ENCODE measurements at regions not wholly inside any gene's neighbourhood (a gene's known extent, or its start where the extent isn't known, plus 50 kb on each side); places are given as distances from the start of the nearest gene placed in this dataset.
"Not testable (repeated sequence)": the region's sequence is repeated elsewhere in the genome, so short reads cannot be mapped to it uniquely, and the experiment has no call there.

DNA sequence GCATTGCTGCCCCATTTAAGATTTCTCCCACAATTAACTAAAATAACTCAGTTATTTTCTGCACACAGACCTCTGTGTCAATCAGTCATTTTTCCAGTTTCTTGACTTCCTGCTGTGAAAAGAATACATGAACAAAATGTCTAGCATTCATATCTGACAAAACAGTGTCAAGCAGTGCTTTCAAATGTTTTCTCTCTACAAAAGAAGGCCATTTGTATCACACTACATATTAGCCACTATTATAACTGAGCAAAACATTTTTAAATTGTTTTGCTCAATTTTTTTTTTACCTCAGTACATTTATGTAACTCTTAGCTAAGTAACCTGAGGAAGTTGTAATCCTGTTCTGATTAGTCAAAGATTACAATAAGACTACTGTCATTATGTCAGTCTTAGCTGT is 1498.5 kb upstream of the PRMT6 start:
- Histone ChIP-seq H3K36me3 (no peaks in the 10 kb centered on the region), H3K27ac (no peak overlapping the region), H3K4me3 (ENCODE audit: low read depth, low read length) (no peak overlapping the region), H3K27me3 (ENCODE audit: insufficient read depth, low read depth, severe bottlenecking) (no peaks in the 10 kb centered on the region), H3K9me3 (ENCODE audit: severe bottlenecking) (no peaks in the 10 kb centered on the region)
- TF ChIP-seq, protein P1, sequence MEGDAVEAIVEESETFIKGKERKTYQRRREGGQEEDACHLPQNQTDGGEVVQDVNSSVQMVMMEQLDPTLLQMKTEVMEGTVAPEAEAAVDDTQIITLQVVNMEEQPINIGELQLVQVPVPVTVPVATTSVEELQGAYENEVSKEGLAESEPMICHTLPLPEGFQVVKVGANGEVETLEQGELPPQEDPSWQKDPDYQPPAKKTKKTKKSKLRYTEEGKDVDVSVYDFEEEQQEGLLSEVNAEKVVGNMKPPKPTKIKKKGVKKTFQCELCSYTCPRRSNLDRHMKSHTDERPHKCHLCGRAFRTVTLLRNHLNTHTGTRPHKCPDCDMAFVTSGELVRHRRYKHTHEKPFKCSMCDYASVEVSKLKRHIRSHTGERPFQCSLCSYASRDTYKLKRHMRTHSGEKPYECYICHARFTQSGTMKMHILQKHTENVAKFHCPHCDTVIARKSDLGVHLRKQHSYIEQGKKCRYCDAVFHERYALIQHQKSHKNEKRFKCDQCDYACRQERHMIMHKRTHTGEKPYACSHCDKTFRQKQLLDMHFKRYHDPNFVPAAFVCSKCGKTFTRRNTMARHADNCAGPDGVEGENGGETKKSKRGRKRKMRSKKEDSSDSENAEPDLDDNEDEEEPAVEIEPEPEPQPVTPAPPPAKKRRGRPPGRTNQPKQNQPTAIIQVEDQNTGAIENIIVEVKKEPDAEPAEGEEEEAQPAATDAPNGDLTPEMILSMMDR (IDR thresholded peaks at IDR 0.05; ENCODE audit: low read depth, low read length): no peak
- DNase-seq: no peak

DNA sequence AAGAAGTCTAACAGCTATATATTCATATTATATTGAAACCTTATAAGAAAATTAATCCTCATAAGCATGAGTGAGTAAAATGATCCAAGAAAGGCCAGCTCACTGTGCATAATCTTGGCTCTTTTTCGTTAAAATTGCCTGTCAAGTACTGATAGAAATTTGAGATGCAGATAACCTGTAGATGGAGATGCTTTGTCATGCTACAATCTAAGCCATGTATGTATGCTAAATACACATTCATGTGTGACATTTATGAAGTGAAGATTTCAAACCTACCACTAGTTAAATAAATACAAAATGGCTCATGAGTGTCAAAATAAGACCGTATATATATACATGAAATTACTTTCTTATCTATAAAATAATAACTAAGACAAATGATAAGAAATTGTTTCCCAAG is 1491.5 kb upstream of the PRMT6 start:
- no peak overlapping the region for H3K4me3 ChIP-seq (ENCODE audit: low read depth, low read length)
- TF ChIP-seq, protein P1 (IDR thresholded peaks at IDR 0.05; ENCODE audit: low read depth, low read length): no peak
- H3K9me3 ChIP-seq (ENCODE audit: severe bottlenecking): no peaks in the 10 kb centered on the region
- no peaks in the 10 kb centered on the region for H3K27me3 ChIP-seq (ENCODE audit: insufficient read depth, low read depth, severe bottlenecking)
- no peak overlapping the region for H3K27ac ChIP-seq
- DNase-seq: no peak
- no peaks in the 10 kb centered on the region for H3K36me3 ChIP-seq

DNA sequence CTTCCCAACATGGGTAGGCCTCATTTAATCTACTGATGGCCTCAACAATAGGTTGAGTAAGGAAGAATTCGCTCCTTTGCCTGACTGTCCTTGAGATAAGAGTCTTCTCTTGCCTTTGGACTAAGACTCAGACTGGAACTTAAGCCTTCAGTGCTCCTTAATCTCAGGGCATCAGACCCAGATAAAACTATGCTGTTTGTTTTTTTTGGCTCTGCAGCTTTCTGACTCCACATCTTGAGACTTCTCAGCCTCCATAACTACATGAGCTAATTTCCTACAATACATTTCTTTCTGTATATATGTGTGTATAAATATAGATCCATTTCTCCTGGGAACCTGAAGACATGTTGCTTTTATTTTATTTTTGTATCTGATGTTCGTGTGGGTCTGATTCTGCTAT is 1470.7 kb upstream of the PRMT6 start:
- H3K4me3 ChIP-seq (ENCODE audit: low read depth, low read length): no peak overlapping the region
- no peaks in the 10 kb centered on the region for H3K27me3 ChIP-seq (ENCODE audit: insufficient read depth, low read depth, severe bottlenecking)
- no peak overlapping the region for H3K27ac ChIP-seq
- H3K9me3 ChIP-seq (ENCODE audit: severe bottlenecking): no peaks in the 10 kb centered on the region
- DNase-seq: no peak
- no peaks in the 10 kb centered on the region for H3K36me3 ChIP-seq
- TF ChIP-seq, protein P1 (IDR thresholded peaks at IDR 0.05; ENCODE audit: low read depth, low read length): no peak

DNA sequence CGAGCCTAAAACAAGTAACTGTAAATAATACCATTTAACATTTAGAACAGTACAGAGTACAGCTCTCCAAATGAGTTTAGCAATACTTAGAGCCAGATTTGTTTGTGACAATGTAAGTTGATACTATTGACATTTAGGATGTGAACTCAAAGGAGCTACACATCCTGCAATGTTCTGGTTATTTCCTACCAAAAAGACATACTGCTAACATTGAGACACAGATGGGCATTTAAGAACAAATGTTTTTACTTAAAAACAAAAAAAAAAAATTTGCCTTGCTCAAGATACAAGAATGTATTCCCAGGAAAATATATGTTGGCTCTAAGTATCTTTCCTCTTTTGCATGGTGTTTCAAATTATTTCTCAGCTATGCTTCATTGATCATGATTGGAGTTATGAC is 1464.8 kb upstream of the PRMT6 start:
- TF ChIP-seq, protein P1 (IDR thresholded peaks at IDR 0.05; ENCODE audit: low read depth, low read length): no peak
- H3K27me3 ChIP-seq (ENCODE audit: insufficient read depth, low read depth, severe bottlenecking): no peaks in the 10 kb centered on the region
- no peak overlapping the region for H3K27ac ChIP-seq
- H3K4me3 ChIP-seq (ENCODE audit: low read depth, low read length): no peak overlapping the region
- no peaks in the 10 kb centered on the region for H3K36me3 ChIP-seq
- no peaks in the 10 kb centered on the region for H3K9me3 ChIP-seq (ENCODE audit: severe bottlenecking)
- no peak for DNase-seq

DNA sequence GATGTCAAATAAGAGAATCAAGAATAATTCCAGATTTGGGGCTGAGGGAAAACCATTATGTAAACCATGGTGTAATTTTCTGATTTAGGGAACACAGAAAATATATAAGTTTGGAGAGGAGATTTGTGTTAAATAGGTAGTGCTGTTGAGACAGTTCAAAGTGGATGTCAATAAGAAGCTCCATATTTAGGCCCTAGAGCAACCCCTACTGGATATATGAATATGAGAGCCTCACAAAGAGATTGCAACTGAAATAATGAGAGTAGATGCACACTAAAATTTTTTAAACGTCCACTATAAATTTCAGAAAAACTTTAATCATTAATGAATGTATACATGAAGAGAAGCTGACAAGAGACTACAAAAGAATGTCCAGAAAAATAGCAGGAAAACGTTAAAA is 1447.8 kb upstream of the PRMT6 start:
- Histone ChIP-seq H3K9me3 (ENCODE audit: severe bottlenecking) (no peaks in the 10 kb centered on the region), H3K27ac (no peak overlapping the region), H3K36me3 (no peaks in the 10 kb centered on the region), H3K4me3 (ENCODE audit: low read depth, low read length) (no peak overlapping the region), H3K27me3 (ENCODE audit: insufficient read depth, low read depth, severe bottlenecking) (no peaks in the 10 kb centered on the region)
- TF ChIP-seq, protein P1 (IDR thresholded peaks at IDR 0.05; ENCODE audit: low read depth, low read length): 0 out of 2 replicates have a peak, but pooled peaks have one; percentile 22
- DNase-seq: no peak

DNA sequence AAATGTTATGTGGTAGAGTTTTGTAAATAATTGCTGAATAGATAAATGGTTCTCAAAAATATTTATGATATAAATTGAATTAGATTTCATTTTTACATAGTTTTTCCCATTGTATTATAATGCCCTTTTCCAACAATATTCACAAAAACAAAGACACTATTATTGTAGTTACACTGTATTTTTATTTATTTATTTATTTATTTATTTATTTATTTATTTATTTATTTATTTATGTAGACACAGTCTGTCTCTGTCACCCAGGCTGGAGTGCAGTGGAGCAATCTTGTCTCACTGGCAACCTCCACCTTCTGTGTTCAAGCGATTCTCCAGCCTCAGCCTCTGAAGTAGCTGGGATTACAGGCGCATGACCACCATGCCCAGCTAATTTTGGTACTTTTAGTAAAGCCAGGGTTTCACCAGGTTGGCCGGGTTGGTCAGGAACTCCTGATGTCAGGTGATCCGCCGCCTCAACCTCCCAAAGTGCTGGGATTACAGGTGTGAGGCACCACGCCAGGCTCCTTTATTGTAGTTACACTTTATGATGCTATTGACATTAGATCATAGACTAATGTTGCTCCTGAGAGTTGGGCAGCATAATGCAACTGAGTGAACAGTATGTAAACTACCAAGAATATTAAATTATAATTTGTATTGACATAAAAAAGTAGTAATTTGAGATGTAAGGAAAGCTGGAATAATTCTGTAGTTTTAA is 1430.0 kb upstream of the PRMT6 start:
- H3K27ac ChIP-seq: no peak overlapping the region
- no peak overlapping the region for H3K4me3 ChIP-seq (ENCODE audit: low read depth, low read length)
- H3K36me3 ChIP-seq: no peaks in the 10 kb centered on the region
- no peaks in the 10 kb centered on the region for H3K9me3 ChIP-seq (ENCODE audit: severe bottlenecking)
- TF ChIP-seq, protein P1 (IDR thresholded peaks at IDR 0.05; ENCODE audit: low read depth, low read length): no peak
- no peak for DNase-seq
- no peaks in the 10 kb centered on the region for H3K27me3 ChIP-seq (ENCODE audit: insufficient read depth, low read depth, severe bottlenecking)

DNA sequence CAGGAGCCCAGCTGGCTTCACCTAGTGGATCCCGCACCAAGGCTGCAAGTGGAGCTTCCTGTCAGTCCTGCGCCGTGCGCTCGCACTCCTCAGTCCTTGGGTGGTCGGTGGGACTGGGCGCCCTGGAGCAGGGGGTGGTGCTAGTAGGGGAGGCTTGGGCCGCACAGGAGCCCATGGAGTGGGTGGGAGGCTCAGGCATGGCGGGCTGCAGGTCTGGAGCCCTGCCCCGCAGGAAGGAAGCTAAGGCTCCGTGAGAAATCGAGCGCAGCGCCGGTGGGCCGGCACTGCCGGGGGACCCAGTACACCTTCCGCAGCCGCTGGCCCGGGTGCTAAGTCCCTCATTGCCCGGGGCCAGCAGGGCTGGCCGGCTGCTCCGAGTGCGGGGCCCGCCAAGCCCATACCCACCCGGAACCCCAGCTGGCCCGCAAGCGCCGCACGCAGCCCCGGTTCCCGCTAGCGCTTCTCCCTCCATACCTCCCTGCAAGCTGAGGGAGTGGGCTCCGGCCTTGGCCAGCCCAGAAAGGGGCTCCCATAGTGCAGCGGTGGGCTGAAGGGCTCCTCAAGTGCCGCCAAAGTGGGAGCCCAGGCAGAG is 1425.2 kb upstream of the PRMT6 start:
- not testable (repeated sequence) for H3K27me3 ChIP-seq (ENCODE audit: insufficient read depth, low read depth, severe bottlenecking); H3K36me3 ChIP-seq; H3K4me3 ChIP-seq (ENCODE audit: low read depth, low read length); H3K27ac ChIP-seq; DNase-seq; H3K9me3 ChIP-seq (ENCODE audit: severe bottlenecking)

Data from WERI-Rb-1 (cell line).